Keratinocyte (primary cell): ENCODE measurements at regions not wholly inside any gene's neighbourhood (a gene's known extent, or its start where the extent isn't known, plus 50 kb on each side); places are given as distances from the start of the nearest gene placed in this dataset.

Experiments
- CTCF ChIP-seq, 3 experiments: IDR thresholded peaks in 1 of 3; conservative IDR thresholded peaks in 1 of 3; optimal IDR thresholded peaks in 1 of 3; 2 replicates in 2 of 3; 3 replicates in 1 of 3; pipeline versions ENCODE3 to v1.5.1; 2011; ENCODE audit warnings: low read length in 3 of 3, mild to moderate bottlenecking in 3 of 3, moderate library complexity in 2 of 3, control low read depth in 1 of 3, inconsistent platforms in 1 of 3; ENCODE audit not compliant: insufficient read depth in 2 of 3; ENCODE audit errors: extremely low read depth in 1 of 3
- EZH2 ChIP-seq: IDR thresholded peaks from one replicate; pipeline ENCODE4 v1.6.1; 2012; ENCODE audit warnings: inconsistent platforms, mild to moderate bottlenecking, low read length, moderate library complexity

GRCh38 chr1:238604357-238604756 lies 713.6 kb upstream of the ZP4 start:
- TF ChIP-seq CTCF (optimal IDR thresholded peaks at IDR 0.05 in 1 of 3, IDR thresholded peaks at IDR 0.05 in 1 of 3, conservative IDR thresholded peaks at IDR 0.05 in 1 of 3; ENCODE audit: extremely low read depth in 1 of 3, insufficient read depth in 2 of 3, low read length in 3 of 3) (no peak), EZH2 (no peak)
